Thoracic aorta (tissue), 2 donors: ENCODE measurements at regions not wholly inside any gene's neighbourhood (a gene's known extent, or its start where the extent isn't known, plus 50 kb on each side); places are given as distances from the start of the nearest gene placed in this dataset.

ENCODE experiments used
- ATAC-seq: fragments of 150-250 bp; one replicate; pipeline ENCODE4 v1.8.0; 2017; ENCODE audit warnings: low read depth; ENCODE audit not compliant: insufficient number of reproducible peaks, low FRiP score
- DNase-seq: peaks from one replicate; pipeline ENCODE4 v3.0.0-alpha.2; 2020; ENCODE audit warnings: low spot score
- H3K27ac ChIP-seq, 2 donors: fragments of 200-600 bp; sonication (generic); 1 replicate in 1 of 2; 2 replicates in 1 of 2; pipeline ENCODE4 v1.5.1; 2016; ENCODE audit warnings: mild to moderate bottlenecking in 2 of 2, moderate library complexity in 2 of 2
- H3K27me3 ChIP-seq: fragments of 200-600 bp; sonication (generic); replicated peaks from 2 replicates; pipeline ENCODE4 v1.6.0; 2016; ENCODE audit warnings: mild to moderate bottlenecking; ENCODE audit not compliant: insufficient read depth
- H3K36me3 ChIP-seq: fragments of 200-600 bp; sonication (generic); one replicate; pipeline ENCODE4 v1.5.1; 2016
- H3K4me1 ChIP-seq, 2 donors: fragments of 200-600 bp; sonication (generic); 1 replicate in 1 of 2; 2 replicates in 1 of 2; pipeline versions ENCODE4 v1.5.1 to v1.6.0; 2016; ENCODE audit warnings: low read depth in 2 of 2, mild to moderate bottlenecking in 1 of 2; ENCODE audit not compliant: control insufficient read depth in 1 of 2
- H3K4me3 ChIP-seq: fragments of 200-600 bp; sonication (generic); 2 replicates; pipeline ENCODE4 v1.5.1; 2016; ENCODE audit warnings: mild to moderate bottlenecking
- H3K9me3 ChIP-seq: fragments of 200-600 bp; sonication (generic); 2 replicates; pipeline ENCODE4 v1.5.1; 2016
- CTCF ChIP-seq: fragments of 200-600 bp; sonication (generic); IDR thresholded peaks from one replicate; pipeline ENCODE4 v1.5.1; 2019; ENCODE audit warnings: antibody characterized with exemption

- no peak overlapping the region for H3K27ac ChIP-seq
- H3K4me3 ChIP-seq: no peak overlapping the region
- no peaks in the 10 kb centered on the region for H3K27me3 ChIP-seq
- ATAC-seq (no peak), DNase-seq (no peak)
- TF ChIP-seq CTCF: no peak
- H3K36me3 ChIP-seq: no peaks in the 10 kb centered on the region
- no peaks in the 10 kb centered on the region for H3K4me1 ChIP-seq
- H3K9me3 ChIP-seq: no peaks in the 10 kb centered on the region
These were observed 133.7 kb downstream of the DMRTA2 start for GRCh38 chr1:50289495-50289894.

- no peak for TF ChIP-seq CTCF
These were observed 137.2 kb downstream of the DMRTA2 start for GRCh38 chr1:50285994-50286393.

GRCh38 chr1:50279622-50280330 lies 143.5 kb downstream of the DMRTA2 start:
- Histone ChIP-seq H3K27me3 (no peaks in the 10 kb centered on the region), H3K4me3 (no peak overlapping the region), H3K9me3 (no peaks in the 10 kb centered on the region), H3K27ac (no peak overlapping the region), H3K36me3 (no peaks in the 10 kb centered on the region), H3K4me1 (no peaks in the 10 kb centered on the region)
- ATAC-seq: no peak
- DNase-seq: no peak
- no peak for TF ChIP-seq CTCF

More at GRCh38 chr1:50285994-50286393, 137.2 kb downstream of the DMRTA2 start:
- ATAC-seq (no peak), DNase-seq (no peak)
- Histone ChIP-seq H3K9me3 (no peaks in the 10 kb centered on the region), H3K4me1 (no peaks in the 10 kb centered on the region), H3K27ac (no peak overlapping the region), H3K4me3 (no peak overlapping the region), H3K36me3 (no peaks in the 10 kb centered on the region), H3K27me3 (no peaks in the 10 kb centered on the region)

GRCh38 chr1:50278961-50279360 lies 144.3 kb downstream of the DMRTA2 start:
- Histone ChIP-seq H3K36me3 (no peaks in the 10 kb centered on the region), H3K27me3 (no peaks in the 10 kb centered on the region), H3K27ac (no peak overlapping the region), H3K4me3 (no peak overlapping the region), H3K4me1 (no peaks in the 10 kb centered on the region), H3K9me3 (no peaks in the 10 kb centered on the region)
- DNase-seq (no peak), ATAC-seq (no peak)
- TF ChIP-seq CTCF: no peak

GRCh38 chr1:50278410-50278809 lies 144.8 kb downstream of the DMRTA2 start:
- H3K9me3 ChIP-seq: no peaks in the 10 kb centered on the region
- H3K27ac ChIP-seq: no peak overlapping the region
- no peak for TF ChIP-seq CTCF
- no peak overlapping the region for H3K4me3 ChIP-seq
- no peaks in the 10 kb centered on the region for H3K4me1 ChIP-seq
- no peaks in the 10 kb centered on the region for H3K27me3 ChIP-seq
- DNase-seq (no peak), ATAC-seq (no peak)
- no peaks in the 10 kb centered on the region for H3K36me3 ChIP-seq
